Osteocyte (in vitro differentiated cells): ENCODE measurements at regions not wholly inside any gene's neighbourhood (a gene's known extent, or its start where the extent isn't known, plus 50 kb on each side); places are given as distances from the start of the nearest gene placed in this dataset.

Source experiments
- DNase-seq: peaks from one replicate; pipeline ENCODE4 v3.0.0; 2021; ENCODE audit warnings: mixed read lengths; ENCODE audit not compliant: unreplicated experiment; ENCODE audit errors: extremely low spot score
- H3K27ac Mint-ChIP-seq: one replicate; pipeline ENCODE4 v1.8.0; 2021; ENCODE audit warnings: mild to moderate bottlenecking, mixed read lengths; ENCODE audit not compliant: unreplicated experiment
- H3K27me3 Mint-ChIP-seq: one replicate; pipeline ENCODE4 v1.8.0; 2021; ENCODE audit warnings: mixed read lengths; ENCODE audit not compliant: unreplicated experiment
- H3K36me3 Mint-ChIP-seq: one replicate; pipeline ENCODE4 v1.8.0; 2021; ENCODE audit warnings: mixed read lengths; ENCODE audit not compliant: unreplicated experiment
- H3K4me1 Mint-ChIP-seq: one replicate; pipeline ENCODE4 v1.8.0; 2021; ENCODE audit warnings: mixed read lengths; ENCODE audit not compliant: unreplicated experiment
- H3K4me3 Mint-ChIP-seq: one replicate; pipeline ENCODE4 v1.8.0; 2021; ENCODE audit warnings: mild to moderate bottlenecking, moderate library complexity, mixed read lengths; ENCODE audit not compliant: unreplicated experiment
- H3K9me3 Mint-ChIP-seq: one replicate; pipeline ENCODE4 v1.8.0; 2021; ENCODE audit warnings: mixed read lengths; ENCODE audit not compliant: unreplicated experiment
- TF ChIP-seq, protein P1 (sequence below): fragments of 200-600 bp; sonication (generic); IDR thresholded peaks from 2 replicates; pipeline ENCODE4 v1.5.0; 2021; ENCODE audit warnings: antibody characterized with exemption, mild to moderate bottlenecking, moderate library complexity

- Mint-ChIP-seq H3K36me3 (no peaks in the 10 kb centered on the region), H3K4me1 (no peaks in the 10 kb centered on the region), H3K27ac (no peak overlapping the region), H3K9me3 (peaks cover 8% of the 10 kb centered on the region), H3K27me3 (no peaks in the 10 kb centered on the region), H3K4me3 (no peak overlapping the region)
- peak; percentile 77 for DNase-seq
- TF ChIP-seq, protein P1, sequence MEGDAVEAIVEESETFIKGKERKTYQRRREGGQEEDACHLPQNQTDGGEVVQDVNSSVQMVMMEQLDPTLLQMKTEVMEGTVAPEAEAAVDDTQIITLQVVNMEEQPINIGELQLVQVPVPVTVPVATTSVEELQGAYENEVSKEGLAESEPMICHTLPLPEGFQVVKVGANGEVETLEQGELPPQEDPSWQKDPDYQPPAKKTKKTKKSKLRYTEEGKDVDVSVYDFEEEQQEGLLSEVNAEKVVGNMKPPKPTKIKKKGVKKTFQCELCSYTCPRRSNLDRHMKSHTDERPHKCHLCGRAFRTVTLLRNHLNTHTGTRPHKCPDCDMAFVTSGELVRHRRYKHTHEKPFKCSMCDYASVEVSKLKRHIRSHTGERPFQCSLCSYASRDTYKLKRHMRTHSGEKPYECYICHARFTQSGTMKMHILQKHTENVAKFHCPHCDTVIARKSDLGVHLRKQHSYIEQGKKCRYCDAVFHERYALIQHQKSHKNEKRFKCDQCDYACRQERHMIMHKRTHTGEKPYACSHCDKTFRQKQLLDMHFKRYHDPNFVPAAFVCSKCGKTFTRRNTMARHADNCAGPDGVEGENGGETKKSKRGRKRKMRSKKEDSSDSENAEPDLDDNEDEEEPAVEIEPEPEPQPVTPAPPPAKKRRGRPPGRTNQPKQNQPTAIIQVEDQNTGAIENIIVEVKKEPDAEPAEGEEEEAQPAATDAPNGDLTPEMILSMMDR, result no peak
Observed at GRCh38 chr22:49413551-49413950, 414.1 kb downstream of the BRD1 start.

DNA sequence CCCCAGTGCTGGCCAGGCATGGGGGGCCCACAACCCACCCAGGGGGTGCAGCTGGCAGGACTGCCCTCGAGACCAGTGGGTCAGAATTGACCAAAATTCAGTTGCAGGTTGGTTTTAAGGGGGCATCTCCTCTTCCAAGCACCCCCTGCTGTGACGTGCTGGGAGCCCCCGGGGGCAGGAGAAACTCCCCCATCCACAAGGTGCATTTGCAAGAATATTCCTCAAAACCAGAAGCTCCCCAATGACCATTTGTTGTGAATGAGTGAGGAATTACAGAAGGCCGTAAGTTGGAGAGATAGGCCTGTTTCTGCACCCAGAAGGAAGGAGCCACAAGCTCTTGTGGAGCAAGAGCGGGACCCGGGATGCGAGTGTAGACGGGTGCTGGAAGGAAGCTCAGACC, 414.5 kb downstream of the BRD1 start:
- Mint-ChIP-seq H3K4me1 (peaks cover under 1% of the 10 kb centered on the region), H3K36me3 (no peaks in the 10 kb centered on the region), H3K4me3 (no peak overlapping the region), H3K27me3 (no peaks in the 10 kb centered on the region), H3K9me3 (peaks cover 8% of the 10 kb centered on the region), H3K27ac (no peak overlapping the region)
- TF ChIP-seq, protein P1, result no peak
- DNase-seq, result no peak

DNA sequence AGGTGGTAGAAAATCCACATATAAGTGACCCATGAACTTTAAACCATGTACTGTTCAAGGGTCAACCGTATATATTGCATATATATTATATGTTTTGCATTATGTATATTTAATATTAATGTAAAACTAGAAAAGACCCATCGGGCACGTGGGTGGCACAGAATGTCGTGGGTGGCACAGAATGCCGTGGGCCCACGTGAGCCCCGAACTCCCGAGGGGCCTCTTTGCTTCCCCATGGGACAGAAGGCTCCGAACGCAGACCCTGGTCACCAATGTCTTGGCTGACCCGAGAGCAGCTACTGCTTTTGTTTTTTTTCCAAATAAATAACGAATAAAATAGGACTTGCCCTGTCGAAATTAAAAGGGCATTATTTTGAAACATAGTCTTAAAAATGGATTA, 415.4 kb downstream of the BRD1 start:
- Mint-ChIP-seq H3K9me3 (peaks cover 8% of the 10 kb centered on the region), H3K27me3 (no peaks in the 10 kb centered on the region), H3K27ac (no peak overlapping the region), H3K4me3 (no peak overlapping the region), H3K36me3 (no peaks in the 10 kb centered on the region), H3K4me1 (peaks cover 3% of the 10 kb centered on the region)
- peak; percentile 42 for DNase-seq
- TF ChIP-seq, protein P1, result no peak

GRCh38 chr22:49411236-49411635, 416.4 kb downstream of the BRD1 start:
- H3K27me3 Mint-ChIP-seq, result no peaks in the 10 kb centered on the region
- peak; percentile 32 for DNase-seq
- H3K9me3 Mint-ChIP-seq, result peaks cover 8% of the 10 kb centered on the region
- H3K4me3 Mint-ChIP-seq, result no peak overlapping the region
- no peaks in the 10 kb centered on the region for H3K36me3 Mint-ChIP-seq
- H3K4me1 Mint-ChIP-seq, result peaks cover 9% of the 10 kb centered on the region
- H3K27ac Mint-ChIP-seq, result no peak overlapping the region
- TF ChIP-seq, protein P1, result no peak

DNA sequence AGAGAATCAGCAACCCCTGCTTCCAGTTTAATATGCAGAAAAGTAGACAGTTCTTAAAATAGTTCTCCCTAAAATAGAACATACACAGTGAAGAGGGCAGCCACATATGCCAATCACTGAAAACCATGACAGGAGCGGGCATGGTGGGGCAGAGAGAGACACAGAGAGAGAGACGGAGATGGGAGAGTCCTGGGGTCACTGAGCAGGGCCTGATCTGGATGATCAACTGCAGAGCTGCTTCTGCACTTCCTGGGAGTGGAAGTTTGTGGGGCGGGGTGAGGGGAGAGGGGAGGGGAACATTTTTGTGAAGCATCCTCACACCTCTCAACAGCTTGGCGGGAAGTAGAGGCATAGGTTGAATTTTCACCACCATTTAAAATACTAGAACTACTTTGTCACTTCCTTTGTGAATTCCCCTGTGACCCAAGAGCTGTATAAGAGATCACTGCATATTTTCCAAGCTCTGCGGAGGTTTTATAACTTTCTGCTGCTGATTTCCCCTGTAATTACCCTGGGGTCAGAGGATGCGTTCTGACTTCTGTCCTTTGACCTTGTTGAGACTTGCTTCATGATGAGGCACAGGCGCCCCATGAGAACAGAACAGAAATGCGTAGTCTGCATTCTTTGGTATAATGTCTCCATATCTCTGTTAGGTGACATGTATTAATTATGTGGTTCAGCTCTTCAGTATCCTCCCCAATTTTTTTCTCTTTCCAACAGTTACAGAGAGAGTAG, 419.4 kb downstream of the BRD1 start:
- no peaks in the 10 kb centered on the region for H3K27me3 Mint-ChIP-seq
- TF ChIP-seq, protein P1, result no peak

More for the DNA sequence above, 419.4 kb downstream of the BRD1 start:
- no peak overlapping the region for H3K4me3 Mint-ChIP-seq
- H3K27ac Mint-ChIP-seq, result no peak overlapping the region
- H3K4me1 Mint-ChIP-seq, result peaks cover 33% of the 10 kb centered on the region
- peaks cover 8% of the 10 kb centered on the region for H3K9me3 Mint-ChIP-seq
- no peaks in the 10 kb centered on the region for H3K36me3 Mint-ChIP-seq
- no peak for DNase-seq
